Gastrocnemius medialis (tissue), 4 donors: ENCODE measurements at regions not wholly inside any gene's neighbourhood (a gene's known extent, or its start where the extent isn't known, plus 50 kb on each side); places are given as distances from the start of the nearest gene placed in this dataset.

Experiments
- ATAC-seq, 2 donors: fragments of 150-250 bp; one replicate each; pipeline ENCODE4 v1.9.1; 2016
- DNase-seq, 2 donors: peaks; one replicate each; pipeline ENCODE4 v3.0.0-alpha.2; 2019
- H3K27ac ChIP-seq, 4 donors: fragments of 200-600 bp; sonication (generic); 1 replicate in 1 of 4; 2 replicates in 3 of 4; pipeline ENCODE4 v1.5.1; 2016 to 2018; ENCODE audit warnings: mild to moderate bottlenecking in 2 of 4, moderate library complexity in 1 of 4
- H3K27me3 ChIP-seq, 3 donors: fragments of 200-600 bp; sonication (generic) in 2 of 3; 1 replicate in 1 of 3; 2 replicates in 2 of 3; pipeline versions ENCODE4 v1.5.1 to v1.6.0; 2016 to 2019; ENCODE audit warnings: mild to moderate bottlenecking in 1 of 3, moderate library complexity in 1 of 3
- H3K36me3 ChIP-seq, 2 donors: fragments of 200-600 bp; sonication (generic) in 1 of 2; one replicate each; pipeline ENCODE4 v1.5.1; 2017 to 2018
- H3K4me1 ChIP-seq, 2 donors: fragments of 200-600 bp; sonication (generic) in 1 of 2; one replicate each; pipeline ENCODE4 v1.5.1; 2016 to 2017; ENCODE audit warnings: mild to moderate bottlenecking in 2 of 2
- H3K4me3 ChIP-seq, 4 donors: fragments of 200-600 bp; sonication (generic) in 3 of 4; 1 replicate in 1 of 4; 2 replicates in 3 of 4; pipeline ENCODE4 v1.5.1; 2016 to 2019; ENCODE audit warnings: mild to moderate bottlenecking in 2 of 4
- H3K9me3 ChIP-seq, 3 donors: fragments of 200-600 bp; sonication (generic) in 2 of 3; 1 replicate in 1 of 3; 2 replicates in 2 of 3; pipeline ENCODE4 v1.5.1; 2016 to 2019
- POLR2A ChIP-seq, 2 donors: fragments of 450-650 bp; IDR thresholded peaks; one replicate each; pipeline ENCODE4 v1.6.1; 2017; ENCODE audit warnings: antibody characterized with exemption in 2 of 2, mild to moderate bottlenecking in 2 of 2, moderate library complexity in 2 of 2
- in situ Hi-C, 4 donors: fragments of 200-750 bp; cut with MboI; loops; one replicate each; pipeline versions ENCODE4 v1.15.0 to v1.8.0; 2017; ENCODE audit warnings: low sequenced_read_pairs in 4 of 4
- intact Hi-C: fragments of 100-400 bp; cut with DNase I; formaldehyde crosslinking; loops from one replicate; pipeline ENCODE4 v1.15.1; 2023; ENCODE audit warnings: low total_unique reads
- TF ChIP-seq, protein P1 (sequence below), 5 experiments: fragments of 450-650 bp in 3 of 5; fragments of 200-600 bp in 2 of 5; sonication (generic) in 2 of 5; IDR thresholded peaks in 4 of 5; conservative IDR thresholded peaks in 1 of 5; 1 replicate in 4 of 5; 2 replicates in 1 of 5; pipeline ENCODE4 v1.5.1; 2016 to 2019; ENCODE audit warnings: antibody characterized with exemption in 5 of 5, mild to moderate bottlenecking in 3 of 5, moderate library complexity in 3 of 5

DNA sequence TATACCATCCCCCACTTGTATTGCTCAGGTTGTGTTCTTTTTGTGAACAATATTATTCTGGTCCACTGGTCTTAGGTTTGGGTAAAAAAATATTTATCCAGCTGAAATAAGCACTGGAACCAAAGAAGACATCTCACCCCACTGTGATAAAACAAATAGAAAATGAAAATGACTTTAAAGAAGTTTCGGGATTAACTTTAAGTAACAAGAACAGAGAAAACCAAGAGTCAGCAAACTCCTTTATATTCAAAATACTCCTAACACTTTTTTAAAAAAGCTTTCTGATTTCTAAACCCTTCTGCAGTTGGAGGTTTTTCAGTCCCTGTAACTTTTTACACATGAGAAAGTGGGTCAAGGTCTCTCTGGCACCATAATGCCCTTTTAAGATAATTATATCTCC is 273.9 kb upstream of the CDH10 start:
- H3K9me3 ChIP-seq, result no peaks in the 10 kb centered on the region
- H3K36me3 ChIP-seq, result no peaks in the 10 kb centered on the region
- TF ChIP-seq, protein P1, sequence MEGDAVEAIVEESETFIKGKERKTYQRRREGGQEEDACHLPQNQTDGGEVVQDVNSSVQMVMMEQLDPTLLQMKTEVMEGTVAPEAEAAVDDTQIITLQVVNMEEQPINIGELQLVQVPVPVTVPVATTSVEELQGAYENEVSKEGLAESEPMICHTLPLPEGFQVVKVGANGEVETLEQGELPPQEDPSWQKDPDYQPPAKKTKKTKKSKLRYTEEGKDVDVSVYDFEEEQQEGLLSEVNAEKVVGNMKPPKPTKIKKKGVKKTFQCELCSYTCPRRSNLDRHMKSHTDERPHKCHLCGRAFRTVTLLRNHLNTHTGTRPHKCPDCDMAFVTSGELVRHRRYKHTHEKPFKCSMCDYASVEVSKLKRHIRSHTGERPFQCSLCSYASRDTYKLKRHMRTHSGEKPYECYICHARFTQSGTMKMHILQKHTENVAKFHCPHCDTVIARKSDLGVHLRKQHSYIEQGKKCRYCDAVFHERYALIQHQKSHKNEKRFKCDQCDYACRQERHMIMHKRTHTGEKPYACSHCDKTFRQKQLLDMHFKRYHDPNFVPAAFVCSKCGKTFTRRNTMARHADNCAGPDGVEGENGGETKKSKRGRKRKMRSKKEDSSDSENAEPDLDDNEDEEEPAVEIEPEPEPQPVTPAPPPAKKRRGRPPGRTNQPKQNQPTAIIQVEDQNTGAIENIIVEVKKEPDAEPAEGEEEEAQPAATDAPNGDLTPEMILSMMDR (IDR thresholded peaks at IDR 0.05 in 4 of 5, conservative IDR thresholded peaks at IDR 0.05 in 1 of 5), result no peak
- no peak for TF ChIP-seq POLR2A (IDR thresholded peaks at IDR 0.05)
- no peaks in the 10 kb centered on the region for H3K27me3 ChIP-seq
- intact Hi-C loops, result no loop called here
- no peak overlapping the region for H3K4me3 ChIP-seq
- no peaks in the 10 kb centered on the region for H3K4me1 ChIP-seq
- DNase-seq (no peak), ATAC-seq (no peak)
- in situ Hi-C loops, result no loop called here
- no peak overlapping the region for H3K27ac ChIP-seq

DNA sequence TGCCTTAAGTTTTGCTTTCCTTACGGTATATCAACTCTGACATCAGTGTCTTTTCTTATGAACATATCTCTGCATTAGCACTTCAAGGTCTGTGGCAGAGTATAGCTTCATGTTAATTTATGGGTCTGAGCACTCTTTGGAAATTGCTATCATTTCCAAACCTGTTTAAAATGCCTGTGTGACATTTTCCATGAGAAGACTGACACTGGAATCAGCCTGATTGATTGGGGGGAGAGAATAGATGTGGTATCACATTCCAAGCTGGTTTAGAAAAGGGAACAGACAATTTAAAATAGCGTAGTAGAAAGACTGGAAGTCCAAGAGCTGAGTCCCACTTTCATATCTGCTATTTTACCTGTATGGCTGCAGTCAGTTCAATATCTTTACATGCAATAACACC is 272.1 kb upstream of the CDH10 start:
- no peaks in the 10 kb centered on the region for H3K27me3 ChIP-seq
- no peak for TF ChIP-seq POLR2A (IDR thresholded peaks at IDR 0.05)
- TF ChIP-seq, protein P1 (IDR thresholded peaks at IDR 0.05 in 4 of 5, conservative IDR thresholded peaks at IDR 0.05 in 1 of 5), result no peak
- H3K27ac ChIP-seq, result no peak overlapping the region
- no peaks in the 10 kb centered on the region for H3K9me3 ChIP-seq
- H3K4me3 ChIP-seq, result no peak overlapping the region
- H3K36me3 ChIP-seq, result no peaks in the 10 kb centered on the region
- ATAC-seq (no peak), DNase-seq (no peak)
- H3K4me1 ChIP-seq, result no peaks in the 10 kb centered on the region
- intact Hi-C loops (no loop called here), in situ Hi-C loops (no loop called here)

DNA sequence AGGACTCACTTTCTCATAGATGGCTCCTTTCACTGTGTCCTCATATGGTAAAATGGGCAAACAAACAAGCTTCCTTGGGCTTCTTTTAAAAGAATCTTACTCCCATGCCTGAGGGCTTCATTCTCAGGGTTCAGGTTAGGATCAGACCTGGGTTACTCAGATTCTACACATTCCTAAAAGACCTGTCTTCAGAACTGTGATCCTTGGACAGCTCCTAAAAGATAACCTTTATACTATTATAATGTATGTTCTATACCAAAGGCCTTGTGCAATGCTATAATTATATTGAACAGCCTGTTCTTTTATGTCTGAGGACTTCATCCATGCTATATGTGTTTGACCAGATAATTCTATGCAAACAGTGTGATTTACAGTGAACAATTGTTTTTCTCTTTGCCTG is 264.4 kb upstream of the CDH10 start:
- intact Hi-C loops, result no loop called here
- Histone ChIP-seq H3K27me3 (no peaks in the 10 kb centered on the region), H3K4me1 (no peaks in the 10 kb centered on the region), H3K9me3 (no peaks in the 10 kb centered on the region), H3K36me3 (no peaks in the 10 kb centered on the region), H3K4me3 (no peak overlapping the region), H3K27ac (no peak overlapping the region)
- ATAC-seq (no peak), DNase-seq (no peak)
- TF ChIP-seq, protein P1 (IDR thresholded peaks at IDR 0.05 in 4 of 5, conservative IDR thresholded peaks at IDR 0.05 in 1 of 5), result no peak
- no peak for TF ChIP-seq POLR2A (IDR thresholded peaks at IDR 0.05)
- in situ Hi-C loops, result no loop called here

DNA sequence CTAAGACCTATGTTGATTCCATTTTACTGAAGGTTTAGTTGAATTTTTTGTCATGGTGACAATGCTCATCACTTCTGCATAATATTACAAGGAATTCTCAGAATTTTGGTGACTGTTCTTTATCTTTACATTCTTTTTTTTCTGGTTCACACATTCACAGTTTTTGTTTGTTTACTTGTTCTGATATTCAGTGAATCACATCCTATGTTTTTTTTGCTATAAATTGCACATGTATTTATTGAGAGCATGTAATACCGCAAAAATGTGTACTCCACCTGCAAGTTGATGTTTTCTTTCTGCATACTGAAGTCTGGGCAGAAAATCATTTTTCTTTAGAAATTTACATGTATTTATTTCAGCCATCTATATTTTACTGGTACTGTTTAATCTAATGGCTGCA is 261.9 kb upstream of the CDH10 start:
- in situ Hi-C loops (no loop called here), intact Hi-C loops (no loop called here)
- Histone ChIP-seq H3K4me3 (no peak overlapping the region), H3K36me3 (no peaks in the 10 kb centered on the region), H3K4me1 (no peaks in the 10 kb centered on the region), H3K9me3 (no peaks in the 10 kb centered on the region), H3K27ac (no peak overlapping the region), H3K27me3 (no peaks in the 10 kb centered on the region)
- no peak for TF ChIP-seq POLR2A (IDR thresholded peaks at IDR 0.05)
- TF ChIP-seq, protein P1 (IDR thresholded peaks at IDR 0.05 in 4 of 5, conservative IDR thresholded peaks at IDR 0.05 in 1 of 5), result no peak
- ATAC-seq, result no peak
- DNase-seq, result no peak

DNA sequence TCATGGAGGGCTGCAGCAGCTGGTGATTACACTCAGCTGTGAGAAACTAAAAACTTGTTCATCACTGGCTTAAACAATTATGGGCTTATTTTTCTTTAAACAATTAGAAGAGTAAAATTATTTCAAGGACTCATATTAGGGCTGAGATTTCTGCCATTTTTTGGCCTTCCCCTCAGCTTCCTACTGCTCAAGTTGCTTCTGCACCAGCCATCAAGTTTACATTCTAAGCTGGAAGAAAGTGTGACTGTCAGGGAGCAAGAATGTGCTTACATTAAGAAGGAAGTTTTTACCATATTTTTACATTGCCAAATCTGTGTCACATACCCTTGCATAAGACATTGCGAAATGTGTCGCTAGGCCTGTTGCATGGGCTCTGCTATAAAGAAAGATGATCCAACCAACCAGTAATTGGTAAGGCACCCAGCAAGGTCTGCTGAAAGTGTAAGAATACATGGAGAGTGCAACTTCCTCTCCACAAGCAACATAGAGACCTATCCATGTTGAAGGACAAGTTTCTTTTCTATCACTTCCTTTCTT is 260.3 kb upstream of the CDH10 start:
- no peak for TF ChIP-seq POLR2A (IDR thresholded peaks at IDR 0.05)
- TF ChIP-seq, protein P1 (IDR thresholded peaks at IDR 0.05 in 4 of 5, conservative IDR thresholded peaks at IDR 0.05 in 1 of 5), result no peak
- in situ Hi-C loops, result no loop called here
- ATAC-seq, result no peak
- Histone ChIP-seq H3K27ac (no peak overlapping the region), H3K9me3 (no peaks in the 10 kb centered on the region), H3K4me3 (no peak overlapping the region), H3K27me3 (no peaks in the 10 kb centered on the region), H3K36me3 (no peaks in the 10 kb centered on the region), H3K4me1 (no peaks in the 10 kb centered on the region)
- DNase-seq, result no peak
- intact Hi-C loops, result no loop called here
